CD4-positive, alpha-beta T cell (primary cell): ENCODE measurements at regions not wholly inside any gene's neighbourhood (a gene's known extent, or its start where the extent isn't known, plus 50 kb on each side); places are given as distances from the start of the nearest gene placed in this dataset.

Experiments
- ATAC-seq: fragments of 200-7000 bp; cut with Tn5 transposase; one replicate; pipeline ENCODE4 v1.10.0; 2022; ENCODE audit warnings: mild to moderate bottlenecking; ENCODE audit not compliant: poor library complexity
- CTCF ChIA-PET: fragments of 350-600 bp; sonication (Branson Sonifier 250); formaldehyde crosslinking; loops from one replicate; lab custom pipeline; 2021; ENCODE audit warnings: antibody characterized with exemption, inconsistent platforms; lab: Charles Lee
- POLR2A ChIA-PET: fragments of 350-600 bp; sonication (Branson Sonifier 250); formaldehyde crosslinking; loops from one replicate; lab custom pipeline; 2021; ENCODE audit warnings: antibody characterized with exemption, inconsistent platforms; lab: Charles Lee
- DNase-seq, 14 experiments: peaks; one replicate each; pipeline ENCODE4 v3.0.0-alpha.2; 2013 to 2020; ENCODE audit warnings: mixed read lengths in 2 of 14
- H3K27ac ChIP-seq, 2 donors: one replicate each; pipeline versions ENCODE4 v1.5.1 to v1.7.0; 2013; ENCODE audit warnings: low read length in 2 of 2, low read depth in 1 of 2, mild to moderate bottlenecking in 1 of 2
- H3K27me3 ChIP-seq, 2 experiments: 1 replicate in 1 of 2; 2 replicates in 1 of 2; pipeline versions ENCODE4 v1.6.1 to v1.7.0; 2013; ENCODE audit warnings: low read length in 2 of 2, control low read depth in 1 of 2, mild to moderate bottlenecking in 1 of 2, moderate library complexity in 1 of 2; ENCODE audit not compliant: insufficient read depth in 2 of 2, control insufficient read depth in 1 of 2
- H3K36me3 ChIP-seq: one replicate; pipeline ENCODE4 v1.6.1; 2013; ENCODE audit warnings: low read length, control low read depth; ENCODE audit not compliant: insufficient read depth
- H3K4me1 ChIP-seq: one replicate; pipeline ENCODE4 v1.6.1; 2013; ENCODE audit warnings: low read length, control low read depth; ENCODE audit not compliant: insufficient read depth
- H3K4me3 ChIP-seq: one replicate; pipeline ENCODE4 v1.5.1; 2013; ENCODE audit warnings: mild to moderate bottlenecking, low read length, moderate library complexity
- H3K9me3 ChIP-seq, 2 experiments: 1 replicate in 1 of 2; 2 replicates in 1 of 2; pipeline versions ENCODE4 v1.6.1 to v1.7.0; 2013; ENCODE audit warnings: low read length in 2 of 2, mild to moderate bottlenecking in 2 of 2, control low read depth in 1 of 2, moderate library complexity in 1 of 2; ENCODE audit not compliant: control insufficient read depth in 1 of 2, insufficient read depth in 1 of 2
- H3K27ac Mint-ChIP-seq: one replicate; pipeline ENCODE4 v1.8.0; 2020; ENCODE audit warnings: mixed read lengths
- H3K27me3 Mint-ChIP-seq: one replicate; pipeline ENCODE4 v1.8.0; 2021; ENCODE audit warnings: mixed read lengths
- H3K36me3 Mint-ChIP-seq: one replicate; pipeline ENCODE4 v1.8.0; 2021; ENCODE audit warnings: low read depth, mixed read lengths
- H3K4me1 Mint-ChIP-seq: one replicate; pipeline ENCODE4 v1.8.0; 2021; ENCODE audit warnings: low read depth, mixed read lengths
- H3K4me3 Mint-ChIP-seq: one replicate; pipeline ENCODE4 v1.8.0; 2020; ENCODE audit warnings: mild to moderate bottlenecking, mixed read lengths
- H3K9me3 Mint-ChIP-seq: one replicate; pipeline ENCODE4 v1.8.0; 2020; ENCODE audit warnings: mixed read lengths
- CTCF ChIP-seq: fragments of 200-600 bp; IDR thresholded peaks from one replicate; pipeline ENCODE4 v1.8.0; 2022; ENCODE audit warnings: antibody characterized with exemption, mild to moderate bottlenecking
- intact Hi-C, 2 experiments: fragments of 100-400 bp; cut with DNase I in 1 of 2; cut with micrococcal nuclease in 1 of 2; formaldehyde crosslinking; loops; one replicate each; pipeline versions ENCODE4 v1.15.1 to v1.9.0; 2023 to 2025; cut with DNase I, micrococcal nuclease

GRCh38 chr2:64780041-64780440 lies 126.3 kb upstream of the SERTAD2 start:
- ChIA-PET CTCF (no interaction called here), POLR2A (interaction anchor here (0.6 to 1.3 kb wide), 2 partner anchors 29 to 132 kb away, joined by 3 read pairs; no protein-coding TSS in a partner anchor)
- intact Hi-C loops, result no loop called here
- ATAC-seq, result no peak
- Mint-ChIP-seq H3K27ac (no peak overlapping the region), H3K4me3 (no peak overlapping the region), H3K27me3 (no peaks in the 10 kb centered on the region), H3K4me1 (no peaks in the 10 kb centered on the region), H3K9me3 (no peaks in the 10 kb centered on the region), H3K36me3 (no peaks in the 10 kb centered on the region)
- Histone ChIP-seq H3K36me3 (no peaks in the 10 kb centered on the region), H3K4me1 (no peaks in the 10 kb centered on the region), H3K27me3 (no peaks in the 10 kb centered on the region), H3K4me3 (no peak overlapping the region), H3K27ac (no peak overlapping the region), H3K9me3 (no peaks in the 10 kb centered on the region)
- DNase-seq, result no peak
- TF ChIP-seq CTCF, result no peak

GRCh38 chr2:64781711-64782390 lies 128.1 kb upstream of the SERTAD2 start:
- no peak for TF ChIP-seq CTCF
- Histone ChIP-seq H3K36me3 (no peaks in the 10 kb centered on the region), H3K9me3 (no peaks in the 10 kb centered on the region), H3K4me1 (no peaks in the 10 kb centered on the region), H3K27ac (no peak overlapping the region), H3K27me3 (no peaks in the 10 kb centered on the region), H3K4me3 (no peak overlapping the region)
- DNase-seq (no peak), ATAC-seq (no peak)
- Mint-ChIP-seq H3K4me3 (no peak overlapping the region), H3K9me3 (no peaks in the 10 kb centered on the region), H3K36me3 (no peaks in the 10 kb centered on the region), H3K27me3 (no peaks in the 10 kb centered on the region), H3K27ac (no peak overlapping the region), H3K4me1 (no peaks in the 10 kb centered on the region)
- intact Hi-C loops, result no loop called here
- CTCF ChIA-PET, result no interaction called here
- POLR2A ChIA-PET, result interaction anchor here (1.3 kb wide), 1 partner anchor 31 kb away, joined by 3 read pairs; no protein-coding TSS in a partner anchor

GRCh38 chr2:64784168-64785061 lies 130.7 kb upstream of the SERTAD2 start:
- POLR2A ChIA-PET, result no interaction called here
- H3K9me3 ChIP-seq, result no peaks in the 10 kb centered on the region
- H3K4me1 ChIP-seq, result no peaks in the 10 kb centered on the region
- Mint-ChIP-seq H3K9me3 (no peaks in the 10 kb centered on the region), H3K27ac (no peak overlapping the region), H3K4me1 (no peaks in the 10 kb centered on the region), H3K4me3 (no peak overlapping the region), H3K36me3 (no peaks in the 10 kb centered on the region), H3K27me3 (no peaks in the 10 kb centered on the region)
- H3K27ac ChIP-seq, result no peak overlapping the region
- CTCF ChIA-PET, result no interaction called here
- DNase-seq (no peak), ATAC-seq (no peak)
- intact Hi-C loops, result no loop called here
- no peaks in the 10 kb centered on the region for H3K36me3 ChIP-seq
- no peaks in the 10 kb centered on the region for H3K27me3 ChIP-seq
- H3K4me3 ChIP-seq, result no peak overlapping the region
- TF ChIP-seq CTCF, result no peak
